HepG2 (cell line): ENCODE measurements at regions not wholly inside any gene's neighbourhood (a gene's known extent, or its start where the extent isn't known, plus 50 kb on each side); places are given as distances from the start of the nearest gene placed in this dataset.

Source experiments
- ATAC-seq: fragments of 200-7000 bp; cut with Tn5 transposase; 3 replicates; pipeline ENCODE4 v1.9.1; 2020; ENCODE audit warnings: mild to moderate bottlenecking, moderate library complexity
- BruUV-seq: library from RNA; stranded (reverse); fragments of 400-500 nt; replicated peaks from 2 replicates; lab custom pipeline; 2021; lab: Mats Ljungman, UMichigan
- CTCF ChIA-PET: fragments of 300-600 bp; formaldehyde crosslinking; extraction: SDS; loops from one replicate; lab custom pipeline; 2021; ENCODE audit warnings: low total read pairs, inconsistent platforms, low intra/inter-chr PET ratio; lab: Yijun Ruan, JAX
- POLR2A ChIA-PET: fragments of 350-600 bp; sonication (Branson Sonifier 250); formaldehyde crosslinking; loops from one replicate; lab custom pipeline; 2020; ENCODE audit warnings: antibody characterized with exemption, inconsistent platforms; lab: Yijun Ruan, JAX
- DNase-seq: peaks from one replicate; pipeline ENCODE4 v3.0.0-alpha.2; 2015; ENCODE audit warnings: low spot score
- FAIRE-seq: peaks from 3 replicates; lab custom pipeline; 2011; peaks lifted over from hg19 to GRCh38; lab: Jason Lieb, UNC
- H2AFZ ChIP-seq: one replicate; pipeline ENCODE4 v1.6.1; 2011; ENCODE audit warnings: low read length, inconsistent platforms
- H3K27ac ChIP-seq: fragments of 300-600 bp; 3 replicates; pipeline ENCODE4 v1.8.0; 2011; ENCODE audit warnings: mixed run types, mild to moderate bottlenecking, mixed read lengths, low read length, inconsistent platforms; ENCODE audit not compliant: insufficient read depth; ENCODE audit errors: extremely low read length
- H3K27me3 ChIP-seq, 2 experiments: fragments of 200-600 bp in 1 of 2; 2 replicates in 1 of 2; 3 replicates in 1 of 2; pipeline versions ENCODE4 v1.6.0 to v1.8.0; 2011; ENCODE audit warnings: low read length in 2 of 2, mild to moderate bottlenecking in 2 of 2, moderate library complexity in 2 of 2, inconsistent platforms in 1 of 2; ENCODE audit not compliant: insufficient read depth in 2 of 2, control insufficient read depth in 1 of 2
- H3K36me3 ChIP-seq, 2 experiments: fragments of 200-600 bp in 1 of 2; replicated peaks in 1 of 2; 2 replicates in 1 of 2; 3 replicates in 1 of 2; pipeline versions ENCODE4 v1.5.1 to v1.8.0; 2011; ENCODE audit warnings: low read length in 2 of 2, inconsistent platforms in 1 of 2; ENCODE audit not compliant: insufficient read depth in 2 of 2, control insufficient read depth in 1 of 2
- H3K4me1 ChIP-seq: 2 replicates; pipeline ENCODE4 v1.5.1; 2012; ENCODE audit warnings: low read length, inconsistent platforms; ENCODE audit not compliant: insufficient read depth
- H3K4me2 ChIP-seq: 2 replicates; pipeline ENCODE4 v1.6.0; 2011; ENCODE audit warnings: low read depth, low read length, inconsistent platforms
- H3K4me3 ChIP-seq, 3 experiments: fragments of 200-600 bp in 1 of 3; sonication (generic), shearing (Covaris generic) in 1 of 3; replicated peaks in 1 of 3; 2 replicates each; pipeline ENCODE4 v1.5.1; 2011 to 2016; ENCODE audit warnings: low read length in 3 of 3, inconsistent platforms in 2 of 3, low read depth in 2 of 3, mild to moderate bottlenecking in 2 of 3, control low read depth in 1 of 3, mixed read lengths in 1 of 3; ENCODE audit not compliant: insufficient read depth in 1 of 3
- H3K79me2 ChIP-seq: one replicate; pipeline ENCODE4 v1.6.1; 2011; ENCODE audit warnings: low read length, inconsistent platforms; ENCODE audit not compliant: insufficient read depth
- H3K9ac ChIP-seq: 2 replicates; pipeline ENCODE4 v1.6.0; 2011; ENCODE audit warnings: mild to moderate bottlenecking, low read depth, low read length, inconsistent platforms; ENCODE audit not compliant: insufficient read depth
- H3K9me3 ChIP-seq: 2 replicates; pipeline ENCODE4 v1.5.1; 2012; ENCODE audit warnings: mild to moderate bottlenecking, low read length
- H4K20me1 ChIP-seq: 2 replicates; pipeline ENCODE4 v1.6.0; 2011; ENCODE audit warnings: inconsistent platforms, mild to moderate bottlenecking, low read length, moderate library complexity; ENCODE audit not compliant: insufficient read depth
- FOXM1 ChIP-seq: sonication (generic); formaldehyde crosslinking; IDR thresholded peaks from 2 replicates; pipeline ENCODE4 v1.5.0; 2020; ENCODE audit warnings: missing genetic modification reagents
- NAIF1 ChIP-seq: sonication (generic); formaldehyde crosslinking; IDR thresholded peaks from 2 replicates; pipeline ENCODE4 v1.5.0; 2020; ENCODE audit warnings: mild to moderate bottlenecking, missing genetic modification reagents, borderline replicate concordance
- NRL ChIP-seq: sonication (generic); formaldehyde crosslinking; IDR thresholded peaks from 2 replicates; pipeline ENCODE4 v1.5.0; 2020; ENCODE audit warnings: missing genetic modification reagents, mild to moderate bottlenecking, moderate library complexity, borderline replicate concordance
- POGK ChIP-seq: sonication (generic); formaldehyde crosslinking; conservative IDR thresholded peaks from 2 replicates; pipeline ENCODE4 v1.8.0; 2022; ENCODE audit warnings: mild to moderate bottlenecking, moderate library complexity, missing genetic modification reagents
- RFX3 ChIP-seq: IDR thresholded peaks from 2 replicates; pipeline ENCODE4 v1.6.1; 2016; ENCODE audit warnings: missing biosample characterization, missing genetic modification reagents
- SCMH1 ChIP-seq: sonication (generic); formaldehyde crosslinking; IDR thresholded peaks from 2 replicates; pipeline ENCODE4 v1.9.0; 2021; ENCODE audit warnings: missing genetic modification reagents, mild to moderate bottlenecking, borderline replicate concordance
- SIX1 ChIP-seq: sonication (generic); formaldehyde crosslinking; IDR thresholded peaks from 2 replicates; pipeline ENCODE4 v1.4.0; 2020; ENCODE audit warnings: missing genetic modification reagents, borderline replicate concordance
- SNAPC2 ChIP-seq: sonication (generic); formaldehyde crosslinking; IDR thresholded peaks from 2 replicates; pipeline ENCODE4 v1.8.1; 2022; ENCODE audit warnings: mild to moderate bottlenecking, missing genetic modification reagents
- SRF ChIP-seq: IDR thresholded peaks from 2 replicates; pipeline ENCODE4 v1.6.1; 2011; ENCODE audit warnings: mild to moderate bottlenecking, low read depth, low read length, moderate library complexity
- TSC22D2 ChIP-seq: sonication (generic); formaldehyde crosslinking; IDR thresholded peaks from 2 replicates; pipeline ENCODE4 v1.5.1; 2020; ENCODE audit warnings: missing genetic modification reagents, mild to moderate bottlenecking, borderline replicate concordance
- U2AF1 ChIP-seq: fragments of 200-400 bp; formaldehyde crosslinking; optimal IDR thresholded peaks from 2 replicates; pipeline ENCODE3; 2017; ENCODE audit warnings: mild to moderate bottlenecking, low read depth, low read length
- ZBTB39 ChIP-seq: sonication (generic); formaldehyde crosslinking; IDR thresholded peaks from 2 replicates; pipeline ENCODE4 v1.5.0; 2020; ENCODE audit warnings: missing genetic modification reagents
- ZNF274 ChIP-seq: sonication (generic); formaldehyde crosslinking; IDR thresholded peaks from 2 replicates; pipeline ENCODE4 v1.5.1; 2020; ENCODE audit warnings: mild to moderate bottlenecking, missing genetic modification reagents
- ZNF430 ChIP-seq: sonication (generic); formaldehyde crosslinking; IDR thresholded peaks from 2 replicates; pipeline ENCODE4 v1.9.0; 2021; ENCODE audit warnings: mild to moderate bottlenecking, missing genetic modification reagents
- ZNF552 ChIP-seq: sonication (generic); formaldehyde crosslinking; IDR thresholded peaks from 2 replicates; pipeline ENCODE4 v1.9.0; 2022; ENCODE audit warnings: missing genetic modification reagents, mild to moderate bottlenecking, borderline replicate concordance
- ZNF883 ChIP-seq: sonication (generic); formaldehyde crosslinking; IDR thresholded peaks from 2 replicates; pipeline ENCODE4 v1.5.1; 2020; ENCODE audit warnings: mild to moderate bottlenecking, missing genetic modification reagents; ENCODE audit errors: not compliant biosample characterization
- WGBS: methylation state at CpG from one replicate; pipeline ENCODE4 v1.1.6; 2017; ENCODE audit warnings: low lambda C conversion rate; 5-methylcytosine and 5-hydroxymethylcytosine counted together
- in situ Hi-C: cut with HindIII; loops from 2 replicates; pipeline ENCODE4 v1.10.0; 2017; ENCODE audit warnings: low pct_unique_long_range_greater_than_20kb; ENCODE audit not compliant: extremely low pct_ligation_motif_present
- intact Hi-C: fragments of 100-400 bp; cut with micrococcal nuclease; formaldehyde crosslinking; loops from one replicate; pipeline ENCODE4 v1.10.0; 2022; ENCODE audit not compliant: unreplicated experiment

GRCh38 chr4:137749466-137749865 is 217.2 kb upstream of the PCDH18 start (continued):
- no peak for TF ChIP-seq SCMH1 (CRISPR knock-in tag)
- TF ChIP-seq FOXM1 (CRISPR knock-in tag): no peak
- TF ChIP-seq ZNF883 (CRISPR knock-in tag): no peak
- no peak for TF ChIP-seq RFX3 (CRISPR knock-in tag)
- no peak for TF ChIP-seq SNAPC2 (CRISPR knock-in tag)
- TF ChIP-seq, all 625 proteins: peak for 0

- BruUV-seq: no TSS peak
- H3K9me3 ChIP-seq: no peaks in the 10 kb centered on the region
- in situ Hi-C loops (loop anchor here (25.0 kb wide), 1 partner anchor 939 kb away; no protein-coding TSS in a partner anchor), intact Hi-C loops (no loop called here)
- H2AFZ ChIP-seq: no peak overlapping the region
- H3K4me2 ChIP-seq: no peak overlapping the region
- no peaks in the 10 kb centered on the region for H3K79me2 ChIP-seq
- H3K36me3 ChIP-seq: no peaks in the 10 kb centered on the region
- H3K27ac ChIP-seq: no peak overlapping the region
- H4K20me1 ChIP-seq: no peaks in the 10 kb centered on the region
- CTCF ChIA-PET: no interaction called here
- WGBS: 1% methylated on average over 3 of the region's 3 CpGs
- H3K9ac ChIP-seq: no peak overlapping the region
- ATAC-seq (no peak), DNase-seq (no peak), FAIRE-seq (no peak)
- no peaks in the 10 kb centered on the region for H3K4me1 ChIP-seq
- POLR2A ChIA-PET: no interaction called here
- H3K4me3 ChIP-seq: no peak overlapping the region
- no peaks in the 10 kb centered on the region for H3K27me3 ChIP-seq
- TF ChIP-seq U2AF1: no peak
- no peak for TF ChIP-seq TSC22D2
- TF ChIP-seq POGK (CRISPR knock-in tag): no peak
- no peak for TF ChIP-seq ZNF430 (CRISPR knock-in tag)
- TF ChIP-seq ZNF552 (CRISPR knock-in tag): no peak
- no peak for TF ChIP-seq ZNF274 (CRISPR knock-in tag)
- no peak for TF ChIP-seq NRL (CRISPR knock-in tag)
- no peak for TF ChIP-seq SIX1 (CRISPR knock-in tag)
- TF ChIP-seq SRF: no peak
- no peak for TF ChIP-seq NAIF1 (CRISPR knock-in tag)
- no peak for TF ChIP-seq ZBTB39 (CRISPR knock-in tag)
- TF ChIP-seq, all 625 proteins: peak for 0
These were observed 216.3 kb upstream of the PCDH18 start for GRCh38 chr4:137748616-137749015.
